Fibroblast of lung (primary cell): ENCODE measurements at regions not wholly inside any gene's neighbourhood (a gene's known extent, or its start where the extent isn't known, plus 50 kb on each side); places are given as distances from the start of the nearest gene placed in this dataset.

Experiments used
- DNase-seq, 2 donors: peaks; one replicate each; pipeline versions ENCODE4 v3.0.0 to v3.0.0-alpha.2; 2010; ENCODE audit warnings: low read depth in 2 of 2
- H2AFZ ChIP-seq: 2 replicates; pipeline ENCODE4 v1.5.1; 2012; ENCODE audit warnings: low read length, control low read depth, inconsistent platforms
- H3K27ac ChIP-seq: 2 replicates; pipeline ENCODE4 v1.5.1; 2011; ENCODE audit warnings: low read length, control low read depth; ENCODE audit not compliant: insufficient read depth
- H3K27me3 ChIP-seq: 2 replicates; pipeline ENCODE4 v1.5.1; 2011; ENCODE audit warnings: mild to moderate bottlenecking, low read length; ENCODE audit not compliant: control insufficient read depth, insufficient read depth
- H3K36me3 ChIP-seq: 2 replicates; pipeline ENCODE4 v1.5.1; 2011; ENCODE audit warnings: low read length; ENCODE audit not compliant: control insufficient read depth, insufficient read depth
- H3K4me1 ChIP-seq: 2 replicates; pipeline ENCODE4 v1.5.1; 2011; ENCODE audit warnings: low read length; ENCODE audit not compliant: control insufficient read depth, insufficient read depth; ENCODE audit errors: extremely low read depth
- H3K4me2 ChIP-seq: 2 replicates; pipeline ENCODE4 v1.5.1; 2011; ENCODE audit warnings: low read length, control low read depth; ENCODE audit not compliant: insufficient read depth; ENCODE audit errors: extremely low read depth
- H3K4me3 ChIP-seq, 4 experiments: fragments of 200-600 bp in 1 of 4; sonication (generic) in 1 of 4; replicated peaks in 1 of 4; 2 replicates each; pipeline ENCODE4 v1.5.1; 2011 to 2016; ENCODE audit warnings: low read length in 4 of 4, low read depth in 3 of 4, mild to moderate bottlenecking in 3 of 4, control low read depth in 2 of 4, inconsistent platforms in 1 of 4, mixed read lengths in 1 of 4; ENCODE audit not compliant: insufficient read depth in 1 of 4; ENCODE audit errors: control extremely low read depth in 1 of 4
- H3K79me2 ChIP-seq: 2 replicates; pipeline ENCODE4 v1.5.1; 2012; ENCODE audit warnings: mild to moderate bottlenecking, low read length, inconsistent platforms; ENCODE audit not compliant: control insufficient read depth, insufficient read depth
- H3K9ac ChIP-seq: 2 replicates; pipeline ENCODE4 v1.5.1; 2011; ENCODE audit warnings: mild to moderate bottlenecking, low read length, control low read depth; ENCODE audit not compliant: insufficient read depth
- H3K9me3 ChIP-seq: 2 replicates; pipeline ENCODE4 v1.5.1; 2012; ENCODE audit warnings: low read depth, low read length; ENCODE audit not compliant: control insufficient read depth, insufficient read depth
- H4K20me1 ChIP-seq: 2 replicates; pipeline ENCODE4 v1.5.1; 2011; ENCODE audit warnings: low read length; ENCODE audit not compliant: control insufficient read depth, insufficient read depth; ENCODE audit errors: extremely low read depth
- CTCF ChIP-seq, 2 donors: IDR thresholded peaks in 1 of 2; conservative IDR thresholded peaks in 1 of 2; 1 replicate in 1 of 2; 2 replicates in 1 of 2; pipeline ENCODE4 v1.5.1; 2011 to 2012; ENCODE audit warnings: low read length in 2 of 2, control low read depth in 1 of 2, inconsistent platforms in 1 of 2, low read depth in 1 of 2, mild to moderate bottlenecking in 1 of 2
- EZH2 ChIP-seq: IDR thresholded peaks from 2 replicates; pipeline ENCODE4 v1.5.1; 2012; ENCODE audit warnings: low read length, control low read depth, mild to moderate bottlenecking; ENCODE audit errors: missing control alignments

DNA sequence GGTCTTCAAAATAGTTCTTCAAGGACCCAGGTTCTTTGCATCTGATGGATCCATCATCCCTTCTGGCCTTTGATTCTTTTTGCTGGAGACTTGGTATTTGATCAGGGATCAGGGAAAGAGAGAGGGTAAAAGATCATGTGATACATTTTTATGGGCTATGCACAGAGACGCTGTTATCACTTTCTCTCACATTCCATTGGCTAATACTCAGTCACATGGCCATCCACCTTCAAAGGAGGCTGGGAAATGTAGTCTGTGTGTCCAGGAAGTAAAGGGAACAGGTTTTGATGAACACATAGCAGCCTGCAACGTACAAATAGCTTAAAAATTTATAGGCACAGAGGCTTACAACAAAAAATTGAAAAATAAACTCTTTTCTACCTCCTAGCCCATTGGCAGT lies 629.6 kb upstream of the FANCL start:
- Histone ChIP-seq H3K4me3 (no peak overlapping the region), H3K9me3 (no peaks in the 10 kb centered on the region), H4K20me1 (no peaks in the 10 kb centered on the region), H3K79me2 (no peaks in the 10 kb centered on the region), H3K4me1 (no peaks in the 10 kb centered on the region), H3K9ac (no peak overlapping the region), H3K4me2 (no peak overlapping the region), H2AFZ (no peak overlapping the region), H3K27me3 (no peaks in the 10 kb centered on the region), H3K36me3 (no peaks in the 10 kb centered on the region), H3K27ac (no peak overlapping the region)
- DNase-seq: no peak
- TF ChIP-seq EZH2: no peak
- no peak for TF ChIP-seq CTCF (conservative IDR thresholded peaks at IDR 0.05 in 1 of 2, IDR thresholded peaks at IDR 0.05 in 1 of 2; ENCODE audit: low read depth in 1 of 2, low read length in 2 of 2)

DNA sequence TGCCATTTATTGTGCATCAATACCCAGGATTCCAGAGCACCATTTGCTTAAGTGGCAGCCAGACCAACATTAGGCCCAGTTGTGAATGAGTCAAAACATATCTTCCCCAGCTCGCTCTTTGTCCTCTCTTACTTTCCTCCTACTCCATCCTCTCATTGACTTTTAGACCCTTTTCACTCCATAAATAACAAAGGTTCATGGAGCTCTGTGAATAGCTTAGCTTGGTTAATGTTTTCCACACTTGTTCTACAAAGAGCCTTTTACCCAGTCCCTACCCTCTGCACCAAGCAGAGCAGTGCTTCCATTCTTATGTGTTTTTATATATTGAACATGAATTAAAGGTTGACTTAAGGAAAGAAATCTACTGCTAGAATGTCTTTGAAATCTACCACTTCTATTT lies 625.8 kb upstream of the FANCL start:
- H3K4me1 ChIP-seq: no peaks in the 10 kb centered on the region
- TF ChIP-seq CTCF (conservative IDR thresholded peaks at IDR 0.05 in 1 of 2, IDR thresholded peaks at IDR 0.05 in 1 of 2; ENCODE audit: low read depth in 1 of 2, low read length in 2 of 2): no peak
- no peak for TF ChIP-seq EZH2
- no peaks in the 10 kb centered on the region for H4K20me1 ChIP-seq
- H3K9me3 ChIP-seq: no peaks in the 10 kb centered on the region
- H3K27ac ChIP-seq: no peak overlapping the region
- H3K4me2 ChIP-seq: no peak overlapping the region
- no peak overlapping the region for H3K9ac ChIP-seq
- H3K36me3 ChIP-seq: no peaks in the 10 kb centered on the region
- no peaks in the 10 kb centered on the region for H3K27me3 ChIP-seq
- no peaks in the 10 kb centered on the region for H3K79me2 ChIP-seq
- no peak overlapping the region for H3K4me3 ChIP-seq
- H2AFZ ChIP-seq: no peak overlapping the region
- DNase-seq: no peak

DNA sequence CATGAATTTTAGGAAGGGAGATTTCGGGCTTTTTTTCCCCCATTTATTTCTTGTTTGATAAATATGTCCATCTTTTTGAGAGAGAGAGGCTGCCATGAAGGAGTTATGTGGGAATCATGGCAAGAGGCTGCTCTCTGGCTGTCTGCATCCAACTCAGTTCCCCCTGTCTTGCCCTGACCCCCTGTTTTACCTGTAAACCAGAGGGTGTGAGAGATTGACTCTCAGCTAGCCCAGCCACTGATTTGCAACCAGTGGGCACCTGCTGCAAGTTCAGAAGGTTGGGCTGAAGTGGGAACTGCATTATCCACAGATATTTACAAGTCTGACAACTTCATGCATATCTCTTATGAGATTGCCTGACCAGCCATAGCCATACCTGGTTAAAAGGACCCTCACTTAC lies 625.4 kb upstream of the FANCL start:
- H4K20me1 ChIP-seq: no peaks in the 10 kb centered on the region
- H3K27ac ChIP-seq: no peak overlapping the region
- no peak overlapping the region for H3K4me3 ChIP-seq
- H3K79me2 ChIP-seq: no peaks in the 10 kb centered on the region
- DNase-seq: no peak
- H3K36me3 ChIP-seq: no peaks in the 10 kb centered on the region
- H3K4me2 ChIP-seq: no peak overlapping the region
- no peak for TF ChIP-seq CTCF (conservative IDR thresholded peaks at IDR 0.05 in 1 of 2, IDR thresholded peaks at IDR 0.05 in 1 of 2; ENCODE audit: low read depth in 1 of 2, low read length in 2 of 2)
- TF ChIP-seq EZH2: no peak
- H2AFZ ChIP-seq: no peak overlapping the region
- no peak overlapping the region for H3K9ac ChIP-seq
- H3K27me3 ChIP-seq: no peaks in the 10 kb centered on the region
- H3K4me1 ChIP-seq: no peaks in the 10 kb centered on the region
- H3K9me3 ChIP-seq: no peaks in the 10 kb centered on the region
